ENCODE measurements at regions not wholly inside any gene's neighbourhood (a gene's known extent, or its start where the extent isn't known, plus 50 kb on each side); places are given as distances from the start of the nearest gene placed in this dataset.
A peak's percentile ranks its signal among the peaks of the same experiment; 100 is the strongest.

DNA sequence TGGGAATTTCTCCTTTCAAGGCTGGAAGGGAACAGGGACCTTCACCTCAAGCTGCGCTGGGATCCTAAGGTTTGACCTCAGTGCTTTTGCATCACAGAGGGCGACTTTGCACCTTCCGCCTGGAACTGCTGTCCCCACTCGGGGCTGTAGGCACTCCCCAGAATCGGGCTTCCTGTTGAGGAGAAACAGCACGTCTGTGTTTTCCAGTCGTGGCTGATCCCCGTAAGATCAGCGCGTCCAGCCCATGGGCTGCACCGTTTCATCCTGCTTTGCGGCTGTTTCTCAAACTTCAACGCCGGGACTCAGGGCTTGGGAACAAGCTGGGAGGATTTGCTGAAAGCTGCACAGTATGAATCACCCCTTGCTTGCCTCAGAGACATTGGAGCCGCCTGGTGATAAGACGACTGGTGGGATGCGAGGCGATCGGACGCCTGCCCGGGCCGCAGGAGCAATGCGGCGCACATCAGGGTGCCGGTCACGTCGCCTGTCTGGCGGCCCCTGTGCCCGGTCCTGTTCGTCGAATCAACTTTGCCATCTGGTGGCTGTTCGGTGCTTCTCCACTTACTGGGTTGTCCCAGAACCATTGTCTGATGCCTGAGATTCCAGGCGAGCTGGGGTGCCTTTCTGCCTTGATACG is 53.6 kb upstream of the FRMD1 start:
- TF ChIP-seq CTCF (optimal IDR thresholded peaks at IDR 0.05 in 1 of 3, IDR thresholded peaks at IDR 0.05 in 1 of 3, conservative IDR thresholded peaks at IDR 0.05 in 1 of 3; ENCODE audit: extremely low read depth in 1 of 3, insufficient read depth in 2 of 3, low read length in 3 of 3), result peak in 2 of 3 experiments; percentile 7 to 39
- no peak for TF ChIP-seq EZH2 (IDR thresholded peaks at IDR 0.05; ENCODE audit: low read length)
